ENCODE measurements at regions not wholly inside any gene's neighbourhood (a gene's known extent, or its start where the extent isn't known, plus 50 kb on each side); places are given as distances from the start of the nearest gene placed in this dataset.
"Not testable (repeated sequence)": the region's sequence is repeated elsewhere in the genome, so short reads cannot be mapped to it uniquely, and the experiment has no call there.

GRCh38 chr3:182006431-182006830 is 294.7 kb downstream of the SOX2 start:
- no peak for DNase-seq (ENCODE audit: low read depth)
- TF ChIP-seq CTCF (IDR thresholded peaks at IDR 0.05; ENCODE audit: insufficient read depth, low read depth, low read length) = no peak
- no peak overlapping the region for H3K4me3 ChIP-seq (ENCODE audit: low read depth, low read length)

GRCh38 chr3:182007441-182007840 is 295.7 kb downstream of the SOX2 start:
- no peak for DNase-seq (ENCODE audit: low read depth)
- no peak for TF ChIP-seq CTCF (IDR thresholded peaks at IDR 0.05; ENCODE audit: insufficient read depth, low read depth, low read length)
- H3K4me3 ChIP-seq (ENCODE audit: low read depth, low read length) = no peak overlapping the region

GRCh38 chr3:182018361-182018760 is 306.6 kb downstream of the SOX2 start:
- no peak for DNase-seq (ENCODE audit: low read depth)
- TF ChIP-seq CTCF (IDR thresholded peaks at IDR 0.05; ENCODE audit: insufficient read depth, low read depth, low read length) = no peak
- no peak overlapping the region for H3K4me3 ChIP-seq (ENCODE audit: low read depth, low read length)

- TF ChIP-seq CTCF (IDR thresholded peaks at IDR 0.05; ENCODE audit: insufficient read depth, low read depth, low read length) = no peak
- no peak overlapping the region for H3K4me3 ChIP-seq (ENCODE audit: low read depth, low read length)
- DNase-seq (ENCODE audit: low read depth) = no peak
These were observed 308.2 kb downstream of the SOX2 start for GRCh38 chr3:182019926-182020325.

DNA sequence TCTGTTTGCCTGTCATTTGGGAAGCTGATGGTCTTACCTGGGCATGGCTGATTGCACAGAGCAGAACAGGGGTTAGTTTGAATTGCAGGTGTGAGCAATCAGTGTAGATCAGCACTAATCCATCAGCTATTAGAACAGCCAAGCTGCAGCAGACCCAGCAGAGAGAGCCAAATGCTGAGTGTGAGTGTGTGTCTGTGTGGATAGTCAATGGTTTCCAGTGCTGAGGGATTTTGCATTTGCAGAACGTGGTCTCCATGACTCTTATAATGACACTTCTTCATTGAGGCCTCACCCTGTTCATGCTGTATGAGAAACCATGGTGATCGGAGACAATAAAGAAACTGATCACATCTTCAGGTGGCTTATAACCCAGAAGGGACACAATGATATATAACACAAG is 312.1 kb downstream of the SOX2 start:
- no peak for TF ChIP-seq CTCF (IDR thresholded peaks at IDR 0.05; ENCODE audit: insufficient read depth, low read depth, low read length)
- H3K4me3 ChIP-seq (ENCODE audit: low read depth, low read length) = no peak overlapping the region
- DNase-seq (ENCODE audit: low read depth) = no peak

GRCh38 chr3:182027366-182027765 is 315.6 kb downstream of the SOX2 start:
- TF ChIP-seq CTCF (IDR thresholded peaks at IDR 0.05; ENCODE audit: insufficient read depth, low read depth, low read length) = no peak
- H3K4me3 ChIP-seq (ENCODE audit: low read depth, low read length) = no peak overlapping the region
- no peak for DNase-seq (ENCODE audit: low read depth)

GRCh38 chr3:182028081-182028480 is 316.4 kb downstream of the SOX2 start:
- DNase-seq (ENCODE audit: low read depth) = no peak
- no peak for TF ChIP-seq CTCF (IDR thresholded peaks at IDR 0.05; ENCODE audit: insufficient read depth, low read depth, low read length)
- no peak overlapping the region for H3K4me3 ChIP-seq (ENCODE audit: low read depth, low read length)

GRCh38 chr3:182034231-182034630 is 322.5 kb downstream of the SOX2 start:
- not testable (repeated sequence) for H3K4me3 ChIP-seq (ENCODE audit: low read depth, low read length); DNase-seq (ENCODE audit: low read depth)

All from fibroblast of villous mesenchyme (primary cell).